AG09309 (cell line): ENCODE measurements at regions not wholly inside any gene's neighbourhood (a gene's known extent, or its start where the extent isn't known, plus 50 kb on each side); places are given as distances from the start of the nearest gene placed in this dataset.

Experiments
- DNase-seq: peaks from one replicate; pipeline ENCODE4 v3.0.0-alpha.2; 2010; ENCODE audit warnings: low read depth
- H3K4me3 ChIP-seq: 2 replicates; pipeline ENCODE4 v1.5.1; 2011; ENCODE audit warnings: mild to moderate bottlenecking, low read depth, low read length, moderate library complexity; ENCODE audit not compliant: control insufficient read depth
- TF ChIP-seq, protein P1 (sequence below): IDR thresholded peaks from 2 replicates; pipeline ENCODE4 v1.5.1; 2011; ENCODE audit warnings: mild to moderate bottlenecking, low read depth, low read length, inconsistent platforms; ENCODE audit not compliant: insufficient read depth, control insufficient read depth; ENCODE audit errors: missing control alignments

DNA sequence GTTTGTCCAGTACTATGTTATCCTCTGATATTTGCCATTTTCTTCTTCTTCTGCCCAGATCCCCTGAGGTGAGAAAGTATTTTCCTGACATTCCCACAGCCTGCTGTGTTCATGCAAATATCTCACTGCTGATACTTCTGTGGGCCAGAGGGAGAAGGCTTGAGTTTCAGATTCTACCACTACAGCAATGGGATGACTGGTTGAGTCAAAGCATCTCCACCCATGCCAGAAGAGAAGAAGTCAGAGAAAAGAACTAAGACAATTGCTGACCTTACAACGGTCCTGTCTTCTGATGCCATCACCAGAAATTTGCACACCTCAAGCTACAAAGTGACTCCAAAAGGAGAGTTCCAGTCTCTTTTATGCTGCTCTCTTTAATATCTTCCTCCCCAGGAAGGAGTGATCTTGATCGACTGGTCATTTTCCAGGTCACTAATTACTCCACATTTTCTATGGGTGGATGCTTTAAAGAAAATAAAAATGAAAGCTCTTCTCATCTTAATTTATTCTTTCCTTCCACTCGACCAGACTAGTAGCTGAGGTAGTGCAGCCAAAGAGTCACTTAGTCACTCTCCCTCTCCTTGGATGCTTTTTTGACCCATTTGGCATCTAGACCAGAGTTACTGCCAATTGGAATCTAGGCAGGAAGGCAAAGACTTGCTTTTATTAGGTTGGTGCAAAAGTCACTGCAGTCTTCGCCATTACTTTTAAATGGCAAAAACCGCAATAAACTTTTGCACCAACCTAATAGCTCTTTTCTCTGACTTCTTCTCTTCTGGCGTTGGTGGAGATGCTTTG, 195.1 kb downstream of the PTPRC start:
- no peak for DNase-seq
- TF ChIP-seq, protein P1, sequence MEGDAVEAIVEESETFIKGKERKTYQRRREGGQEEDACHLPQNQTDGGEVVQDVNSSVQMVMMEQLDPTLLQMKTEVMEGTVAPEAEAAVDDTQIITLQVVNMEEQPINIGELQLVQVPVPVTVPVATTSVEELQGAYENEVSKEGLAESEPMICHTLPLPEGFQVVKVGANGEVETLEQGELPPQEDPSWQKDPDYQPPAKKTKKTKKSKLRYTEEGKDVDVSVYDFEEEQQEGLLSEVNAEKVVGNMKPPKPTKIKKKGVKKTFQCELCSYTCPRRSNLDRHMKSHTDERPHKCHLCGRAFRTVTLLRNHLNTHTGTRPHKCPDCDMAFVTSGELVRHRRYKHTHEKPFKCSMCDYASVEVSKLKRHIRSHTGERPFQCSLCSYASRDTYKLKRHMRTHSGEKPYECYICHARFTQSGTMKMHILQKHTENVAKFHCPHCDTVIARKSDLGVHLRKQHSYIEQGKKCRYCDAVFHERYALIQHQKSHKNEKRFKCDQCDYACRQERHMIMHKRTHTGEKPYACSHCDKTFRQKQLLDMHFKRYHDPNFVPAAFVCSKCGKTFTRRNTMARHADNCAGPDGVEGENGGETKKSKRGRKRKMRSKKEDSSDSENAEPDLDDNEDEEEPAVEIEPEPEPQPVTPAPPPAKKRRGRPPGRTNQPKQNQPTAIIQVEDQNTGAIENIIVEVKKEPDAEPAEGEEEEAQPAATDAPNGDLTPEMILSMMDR: no peak
- no peak overlapping the region for H3K4me3 ChIP-seq

GRCh38 chr1:198837278-198838021, 198.6 kb downstream of the PTPRC start:
- no peak overlapping the region for H3K4me3 ChIP-seq
- no peak for DNase-seq
- TF ChIP-seq, protein P1: no peak

DNA sequence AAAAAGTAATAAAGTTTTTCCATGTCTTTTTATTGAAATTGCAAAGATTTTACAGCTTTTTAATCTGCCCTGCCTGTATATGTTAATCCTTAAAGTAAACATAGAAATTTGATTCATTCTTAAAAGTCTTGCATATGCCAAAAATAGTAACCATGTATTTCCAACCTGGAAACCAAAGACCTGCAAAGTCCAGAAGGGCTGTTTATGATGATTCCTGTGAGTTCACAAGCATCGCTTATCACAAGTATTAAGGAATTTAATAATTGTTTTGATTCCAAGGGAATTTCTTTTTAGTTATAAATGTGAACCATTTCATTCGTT, 199.1 kb downstream of the PTPRC start:
- no peak overlapping the region for H3K4me3 ChIP-seq
- DNase-seq: no peak
- TF ChIP-seq, protein P1: no peak

GRCh38 chr1:198841477-198841876, 202.6 kb downstream of the PTPRC start:
- TF ChIP-seq, protein P1: no peak
- no peak for DNase-seq
- no peak overlapping the region for H3K4me3 ChIP-seq

DNA sequence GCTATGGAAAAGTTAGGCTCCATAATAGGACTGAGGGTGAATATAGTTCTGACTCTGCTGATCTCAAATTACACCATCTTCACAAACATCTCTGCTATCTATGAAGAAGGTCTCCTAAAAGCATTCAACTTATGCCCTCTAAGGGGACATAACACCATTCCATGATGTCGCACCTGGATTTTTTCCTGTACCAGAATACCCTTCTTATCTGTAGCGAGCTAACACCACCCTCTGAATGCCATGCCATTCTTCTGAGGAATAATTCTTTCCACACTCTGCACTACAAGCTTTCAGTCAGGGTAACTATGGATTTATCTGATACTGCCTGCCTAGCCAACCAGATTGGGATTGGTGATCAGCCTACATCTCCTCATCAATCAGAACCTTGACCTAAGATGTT, 203.8 kb downstream of the PTPRC start:
- DNase-seq: no peak
- no peak overlapping the region for H3K4me3 ChIP-seq
- TF ChIP-seq, protein P1: no peak

GRCh38 chr1:198845271-198845670, 206.4 kb downstream of the PTPRC start:
- TF ChIP-seq, protein P1: no peak
- no peak for DNase-seq
- H3K4me3 ChIP-seq: no peak overlapping the region
